SK-N-SH (cell line): ENCODE measurements at regions not wholly inside any gene's neighbourhood (a gene's known extent, or its start where the extent isn't known, plus 50 kb on each side); places are given as distances from the start of the nearest gene placed in this dataset.

Source experiments
- CTCF ChIA-PET: fragments of 300-600, 350-600 bp; formaldehyde crosslinking; extraction: SDS; loops from one replicate; lab custom pipeline; 2021; lab: Yijun Ruan, JAX
- POLR2A ChIA-PET: fragments of 350-600 bp; sonication (Branson Sonifier 250); formaldehyde crosslinking; extraction: SDS; loops from one replicate; lab custom pipeline; 2020; ENCODE audit warnings: antibody characterized with exemption, inconsistent platforms; lab: Yijun Ruan, JAX
- DNase-seq: peaks from one replicate; pipeline ENCODE4 v3.0.0; 2012
- H2AFZ ChIP-seq: fragments of 200-600 bp; sonication (generic); 2 replicates; pipeline ENCODE4 v1.8.1; 2016; ENCODE audit warnings: antibody characterized with exemption, mild to moderate bottlenecking, low read depth
- H3F3A ChIP-seq: fragments of 200-600 bp; sonication (generic); replicated peaks from 2 replicates; pipeline ENCODE3; 2016; ENCODE audit warnings: antibody characterized with exemption, mild to moderate bottlenecking; ENCODE audit not compliant: insufficient read depth
- H3K27ac ChIP-seq, 2 experiments: fragments of 200-500 bp in 1 of 2; fragments of 200-600 bp in 1 of 2; sonication (Bioruptor generic) in 1 of 2; sonication (generic), shearing (Covaris generic) in 1 of 2; 2 replicates each; pipeline versions ENCODE4 v1.5.1 to v1.6.1; 2014 to 2016; ENCODE audit warnings: low read depth in 2 of 2, inconsistent platforms in 1 of 2, low read length in 1 of 2, mild to moderate bottlenecking in 1 of 2, mixed read lengths in 1 of 2
- H3K27me3 ChIP-seq: fragments of 200-600 bp; sonication (generic), shearing (Covaris generic); 2 replicates; pipeline ENCODE4 v1.6.1; 2016; ENCODE audit warnings: mixed run types; ENCODE audit not compliant: insufficient read depth
- H3K36me3 ChIP-seq, 2 experiments: fragments of 200-500 bp in 1 of 2; fragments of 200-600 bp in 1 of 2; sonication (Bioruptor generic) in 1 of 2; sonication (generic) in 1 of 2; replicated peaks in 1 of 2; 2 replicates each; pipeline versions ENCODE3 to v1.5.1; 2014 to 2016; ENCODE audit warnings: low read length in 1 of 2, mild to moderate bottlenecking in 1 of 2; ENCODE audit not compliant: insufficient read depth in 2 of 2, control insufficient read depth in 1 of 2
- H3K4me1 ChIP-seq, 2 experiments: fragments of 200-500 bp in 1 of 2; fragments of 200-600 bp in 1 of 2; sonication (Bioruptor generic) in 1 of 2; sonication (generic), shearing (Covaris generic) in 1 of 2; 2 replicates each; pipeline versions ENCODE4 v1.5.1 to v1.6.1; 2014 to 2016; ENCODE audit warnings: low read depth in 1 of 2, low read length in 1 of 2, mixed run types in 1 of 2; ENCODE audit not compliant: insufficient read depth in 2 of 2, control insufficient read depth in 1 of 2
- H3K4me2 ChIP-seq: fragments of 200-600 bp; sonication (generic), shearing (Covaris generic); 2 replicates; pipeline ENCODE4 v1.6.1; 2017; ENCODE audit warnings: mixed run types
- H3K4me3 ChIP-seq, 2 experiments: fragments of 200-500 bp in 1 of 2; fragments of 200-600 bp in 1 of 2; sonication (Bioruptor generic) in 1 of 2; sonication (generic), shearing (Covaris generic) in 1 of 2; 2 replicates each; pipeline versions ENCODE4 v1.5.1 to v1.8.1; 2014 to 2016; ENCODE audit warnings: low read depth in 2 of 2, inconsistent platforms in 1 of 2, low read length in 1 of 2, mild to moderate bottlenecking in 1 of 2, mixed read lengths in 1 of 2, moderate library complexity in 1 of 2
- H3K79me2 ChIP-seq: fragments of 200-600 bp; sonication (generic); 2 replicates; pipeline ENCODE4 v1.8.1; 2017; ENCODE audit warnings: mild to moderate bottlenecking; ENCODE audit not compliant: insufficient read depth
- H3K9ac ChIP-seq: fragments of 200-600 bp; sonication (generic); 2 replicates; pipeline ENCODE4 v1.6.1; 2017; ENCODE audit warnings: mixed run types
- H3K9me2 ChIP-seq: fragments of 200-600 bp; sonication (generic); 2 replicates; pipeline ENCODE4 v1.6.1; 2017; ENCODE audit warnings: mixed run types
- H3K9me3 ChIP-seq: fragments of 200-600 bp; sonication (generic); 2 replicates; pipeline ENCODE4 v1.6.1; 2017; ENCODE audit warnings: mixed run types, mild to moderate bottlenecking, moderate library complexity
- H4K20me1 ChIP-seq: fragments of 200-600 bp; sonication (generic); 2 replicates; pipeline ENCODE4 v1.6.1; 2017; ENCODE audit warnings: mild to moderate bottlenecking, mixed run types; ENCODE audit not compliant: insufficient read depth
- EZH2phosphoT487 ChIP-seq: fragments of 200-600 bp; sonication (generic); IDR thresholded peaks from 2 replicates; pipeline ENCODE4 v1.6.1; 2017; ENCODE audit warnings: low read depth, mixed run types, mild to moderate bottlenecking, antibody characterized with exemption, moderate library complexity, borderline replicate concordance
- FOSL2 ChIP-seq: IDR thresholded peaks from 2 replicates; pipeline ENCODE4 v1.4.0; 2012; ENCODE audit warnings: low read depth, mild to moderate bottlenecking, moderate library complexity, borderline replicate concordance
- GABPA ChIP-seq: IDR thresholded peaks from 2 replicates; pipeline ENCODE4 v1.4.0; 2012; ENCODE audit warnings: low read depth, mild to moderate bottlenecking
- GATA2 ChIP-seq: sonication (generic); formaldehyde crosslinking; IDR thresholded peaks from 2 replicates; pipeline ENCODE4 v1.5.0; 2020; ENCODE audit warnings: mild to moderate bottlenecking, missing genetic modification reagents
- JUND ChIP-seq: IDR thresholded peaks from 2 replicates; pipeline ENCODE4 v1.4.0; 2012
- MAX ChIP-seq: IDR thresholded peaks from 2 replicates; pipeline ENCODE4 v1.4.0; 2012; ENCODE audit warnings: low read depth
- MXI1 ChIP-seq: IDR thresholded peaks from 2 replicates; pipeline ENCODE4 v1.6.1; 2012; ENCODE audit warnings: mild to moderate bottlenecking, low read depth, low read length, improper control_type of control experiment
- PBX3 ChIP-seq: IDR thresholded peaks from 2 replicates; pipeline ENCODE4; 2012
- POLR2AphosphoS5 ChIP-seq: IDR thresholded peaks from 2 replicates; pipeline ENCODE4 v1.6.1; 2012; ENCODE audit warnings: low read depth, low read length
- RCOR1 ChIP-seq: fragments of 150-350 bp; IDR thresholded peaks from 2 replicates; pipeline ENCODE4 v1.6.1; 2017; ENCODE audit warnings: antibody characterized with exemption, low read length
- RXRA ChIP-seq: IDR thresholded peaks from 2 replicates; pipeline ENCODE4 v1.4.0; 2012; ENCODE audit warnings: low read depth, mild to moderate bottlenecking, borderline replicate concordance
- SIN3A ChIP-seq: IDR thresholded peaks from 2 replicates; pipeline ENCODE4 v1.6.1; 2012; ENCODE audit warnings: low read depth, mild to moderate bottlenecking, low read length, moderate library complexity, borderline replicate concordance
- SMC3 ChIP-seq: IDR thresholded peaks from 2 replicates; pipeline ENCODE4 v1.6.1; 2012; ENCODE audit warnings: low read depth, low read length, improper control_type of control experiment
- TAF1 ChIP-seq: IDR thresholded peaks from 2 replicates; pipeline ENCODE4 v1.6.1; 2012; ENCODE audit warnings: low read depth, mild to moderate bottlenecking, low read length, moderate library complexity, borderline replicate concordance
- TCF12 ChIP-seq: IDR thresholded peaks from 2 replicates; pipeline ENCODE4 v1.4.0; 2012
- YY1 ChIP-seq: IDR thresholded peaks from 2 replicates; pipeline ENCODE4 v1.4.0; 2012; ENCODE audit warnings: low read depth, mild to moderate bottlenecking
- ZBTB33 ChIP-seq: IDR thresholded peaks from 2 replicates; pipeline ENCODE4 v1.4.0; 2012; ENCODE audit warnings: low read depth, borderline replicate concordance
- WGBS: methylation state at CpG from one replicate; pipeline ENCODE4 v1.1.6; 2017; ENCODE audit warnings: low lambda C conversion rate; 5-methylcytosine and 5-hydroxymethylcytosine counted together

- Histone ChIP-seq H3K79me2 (no peaks in the 10 kb centered on the region), H3K9ac (no peak overlapping the region), H2AFZ (no peak overlapping the region), H3K9me3 (no peaks in the 10 kb centered on the region), H3K27ac (no peak overlapping the region), H3K9me2 (no peaks in the 10 kb centered on the region), H3K4me1 (peaks cover 7 to 8% of the 10 kb centered on the region in 2 experiments; a peak in 1 of 4 replicates)
- POLR2A ChIA-PET: no interaction called here
- CTCF ChIA-PET: interaction anchor here (0.7 to 1.1 kb wide), 3 partner anchors 11 to 239 kb away, joined by 3 read pairs; no protein-coding TSS in a partner anchor
- WGBS: 84% methylated on average over 5 of the region's 5 CpGs
- TF ChIP-seq JUND (no peak), ZBTB33 (no peak), EZH2phosphoT487 (no peak), TAF1 (no peak), TCF12 (no peak), FOSL2 (no peak), RCOR1 (no peak), MAX (no peak), SMC3 (no peak), SIN3A (no peak), RXRA (no peak), PBX3 (no peak), GABPA (no peak), MXI1 (no peak), YY1 (no peak)
- TF ChIP-seq, all 33 proteins: peak for 0
- H3K4me2 ChIP-seq: no peak overlapping the region
- no peak for DNase-seq
- H3K4me3 ChIP-seq: no peak overlapping the region
- H3K36me3 ChIP-seq: no peaks in the 10 kb centered on the region
- H3F3A ChIP-seq: no peaks in the 10 kb centered on the region
- H4K20me1 ChIP-seq: no peaks in the 10 kb centered on the region
- no peaks in the 10 kb centered on the region for H3K27me3 ChIP-seq
Observed at GRCh38 chr17:72299592-72299991, 178.8 kb downstream of the SOX9 start.

- H3K27ac ChIP-seq: no peak overlapping the region
- H3K9ac ChIP-seq: no peak overlapping the region
Observed at GRCh38 chr17:72301887-72302286, 181.1 kb downstream of the SOX9 start.

More at GRCh38 chr17:72301887-72302286, 181.1 kb downstream of the SOX9 start:
- Histone ChIP-seq H3K9me3 (no peaks in the 10 kb centered on the region), H3K4me3 (no peak overlapping the region), H3K4me2 (no peak overlapping the region), H3K9me2 (no peaks in the 10 kb centered on the region), H3K27me3 (no peaks in the 10 kb centered on the region), H3K4me1 (peaks cover 7 to 8% of the 10 kb centered on the region in 2 experiments; a peak in 1 of 4 replicates), H4K20me1 (no peaks in the 10 kb centered on the region), H3K79me2 (no peaks in the 10 kb centered on the region), H3K36me3 (no peaks in the 10 kb centered on the region), H2AFZ (no peak overlapping the region), H3F3A (no peaks in the 10 kb centered on the region)
- no peak for DNase-seq
- 34% methylated on average over 2 of the region's 2 CpGs for WGBS
- peak; percentile 33; the same call in 1 of the 2 replicates for TF ChIP-seq GATA2 (CRISPR knock-in tag)
- no peak for TF ChIP-seq POLR2AphosphoS5
- ChIA-PET POLR2A (interaction anchor here (1.2 kb wide), 1 partner anchor 14 kb away, joined by 3 read pairs; no protein-coding TSS in a partner anchor), CTCF (interaction anchor here (0.8 to 2.0 kb wide), 5 partner anchors 10 to 238 kb away, joined by 3 to 7 read pairs (median 3); no protein-coding TSS in a partner anchor)
